Neural cell (in vitro differentiated cells): ENCODE measurements at regions not wholly inside any gene's neighbourhood (a gene's known extent, or its start where the extent isn't known, plus 50 kb on each side); places are given as distances from the start of the nearest gene placed in this dataset.

Experiments used
- H2AFZ ChIP-seq: fragments of 200-600, 300-800 bp; sonication (generic), shearing (Covaris generic); 2 replicates; pipeline ENCODE4 v1.6.0; 2014; ENCODE audit warnings: low read depth, mild to moderate bottlenecking, antibody characterized with exemption, low read length, moderate library complexity
- H3F3A ChIP-seq: fragments of 200-600 bp; shearing (Covaris generic); 2 replicates; pipeline ENCODE4 v1.6.1; 2016; ENCODE audit warnings: mild to moderate bottlenecking, moderate library complexity, mixed read lengths, antibody characterized with exemption, low read length; ENCODE audit not compliant: insufficient read depth, poor library complexity, severe bottlenecking
- H3K27ac ChIP-seq: fragments of 200-600, 300-800 bp; sonication (generic), shearing (Covaris generic); 2 replicates; pipeline ENCODE4 v1.5.1; 2014; ENCODE audit warnings: mild to moderate bottlenecking, low read length, moderate library complexity
- H3K27me3 ChIP-seq: fragments of 300-800, 200-600 bp; sonication (generic), shearing (Covaris generic); 2 replicates; pipeline ENCODE4 v1.6.0; 2014; ENCODE audit warnings: mild to moderate bottlenecking, low read depth, low read length, moderate library complexity; ENCODE audit not compliant: insufficient read depth
- H3K36me3 ChIP-seq: fragments of 300-800, 200-600 bp; sonication (generic), shearing (Covaris generic); 2 replicates; pipeline ENCODE4 v1.5.1; 2014; ENCODE audit warnings: mild to moderate bottlenecking, antibody characterized with exemption, low read length, moderate library complexity; ENCODE audit not compliant: insufficient read depth
- H3K4me2 ChIP-seq: fragments of 300-800, 200-600 bp; sonication (generic), shearing (Covaris generic); 2 replicates; pipeline ENCODE4 v1.6.0; 2014; ENCODE audit warnings: mild to moderate bottlenecking, low read length
- H3K4me3 ChIP-seq: fragments of 300-800, 200-600 bp; sonication (generic), shearing (Covaris generic); 2 replicates; pipeline ENCODE4 v1.5.1; 2014; ENCODE audit warnings: mild to moderate bottlenecking, low read length, moderate library complexity
- H3K79me2 ChIP-seq: fragments of 200-600 bp; shearing (Covaris generic); replicated peaks from 2 replicates; pipeline ENCODE4 v1.6.0; 2014; ENCODE audit warnings: mild to moderate bottlenecking, low read length, moderate library complexity; ENCODE audit not compliant: insufficient read depth
- H3K9ac ChIP-seq: fragments of 300-800, 200-600 bp; sonication (generic), shearing (Covaris generic); 2 replicates; pipeline ENCODE4 v1.6.1; 2016; ENCODE audit warnings: mild to moderate bottlenecking, low read length, mixed read lengths
- H3K9me2 ChIP-seq: fragments of 200-600 bp; shearing (Covaris generic); 2 replicates; pipeline ENCODE4 v1.6.1; 2016; ENCODE audit warnings: mild to moderate bottlenecking, low read length, mixed read lengths; ENCODE audit not compliant: insufficient read depth
- H3K9me3 ChIP-seq: fragments of 200-600, 300-800 bp; sonication (generic), shearing (Covaris generic); 2 replicates; pipeline ENCODE4 v1.6.1; 2016; ENCODE audit warnings: mild to moderate bottlenecking, mixed run types, low read length, moderate library complexity, mixed read lengths
- H4K20me1 ChIP-seq: fragments of 200-600 bp; shearing (Covaris generic); 2 replicates; pipeline ENCODE4 v1.6.1; 2016; ENCODE audit warnings: mild to moderate bottlenecking, mixed run types; ENCODE audit not compliant: insufficient read depth
- CTCF ChIP-seq: fragments of 450-650 bp; IDR thresholded peaks from 2 replicates; pipeline ENCODE4 v1.5.1; 2014; ENCODE audit warnings: antibody characterized with exemption, mild to moderate bottlenecking, moderate library complexity; ENCODE audit not compliant: poor library complexity, severe bottlenecking
- EP300 ChIP-seq: fragments of 450-650 bp; conservative IDR thresholded peaks from 2 replicates; pipeline ENCODE4 v1.6.1; 2014; ENCODE audit warnings: antibody characterized with exemption, mild to moderate bottlenecking, moderate library complexity; ENCODE audit not compliant: poor library complexity, severe bottlenecking
- EZH2 ChIP-seq: fragments of 200-600, 300-800 bp; shearing (Covaris generic), sonication (generic); IDR thresholded peaks from 2 replicates; pipeline ENCODE4 v1.6.1; 2014; ENCODE audit warnings: antibody characterized with exemption, low read length, borderline replicate concordance, mild to moderate bottlenecking; ENCODE audit not compliant: insufficient read depth, poor library complexity, severe bottlenecking
- MXI1 ChIP-seq: fragments of 450-650 bp; conservative IDR thresholded peaks from 2 replicates; pipeline ENCODE4 v1.6.1; 2014; ENCODE audit warnings: antibody characterized with exemption, mild to moderate bottlenecking; ENCODE audit not compliant: poor library complexity, severe bottlenecking
- POLR2AphosphoS5 ChIP-seq: IDR thresholded peaks from 2 replicates; pipeline ENCODE4 v1.6.1; 2012
- RAD21 ChIP-seq: fragments of 450-650 bp; conservative IDR thresholded peaks from 2 replicates; pipeline ENCODE4 v1.6.1; 2014; ENCODE audit warnings: antibody characterized with exemption, mild to moderate bottlenecking, moderate library complexity
- SMC3 ChIP-seq: fragments of 450-650 bp; conservative IDR thresholded peaks from 2 replicates; pipeline ENCODE4 v1.6.1; 2014; ENCODE audit warnings: antibody characterized with exemption, mild to moderate bottlenecking, moderate library complexity; ENCODE audit not compliant: poor library complexity
- TAF1 ChIP-seq: IDR thresholded peaks from 2 replicates; pipeline ENCODE4 v1.6.1; 2012; ENCODE audit warnings: low read depth
- TF ChIP-seq, protein P1 (sequence below): IDR thresholded peaks from 2 replicates; pipeline ENCODE4 v1.6.1; 2012; ENCODE audit warnings: borderline replicate concordance

DNA sequence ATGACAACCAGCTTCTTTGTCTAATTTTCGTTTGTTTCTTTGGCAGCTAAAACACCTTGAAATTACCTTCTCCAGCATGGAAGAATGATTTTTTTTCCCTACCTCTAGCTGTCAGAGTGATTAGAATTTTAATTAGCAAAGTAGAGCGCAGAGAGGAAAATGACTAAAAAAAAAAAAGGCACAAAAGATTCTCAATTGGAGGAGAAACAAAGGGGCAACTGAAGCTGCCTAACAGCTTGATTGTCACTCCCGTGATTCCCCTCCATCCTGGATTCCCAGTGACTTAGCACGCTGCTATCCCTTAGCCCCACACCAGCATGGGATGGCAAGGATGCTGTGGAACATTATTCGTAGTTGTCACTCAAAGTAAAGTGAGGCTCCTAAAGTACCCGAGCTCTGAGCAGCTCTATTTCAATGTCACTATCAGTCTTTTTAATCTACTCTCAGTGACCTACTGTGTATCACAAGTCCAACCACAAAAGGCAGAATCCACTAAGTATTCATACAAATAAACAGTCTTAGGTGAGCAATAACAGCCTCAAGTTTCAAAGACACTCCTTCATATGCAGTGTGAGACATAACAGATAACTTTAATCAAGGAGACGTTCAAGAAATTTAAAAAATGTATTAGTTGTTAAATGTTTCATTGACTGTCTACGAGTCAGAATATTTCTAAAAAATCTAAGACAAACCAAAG, 710.0 kb upstream of the GRAMD2B start:
- Histone ChIP-seq H3K4me3 (no peak overlapping the region), H3K9me2 (no peaks in the 10 kb centered on the region), H3K4me2 (no peak overlapping the region), H2AFZ (peak overlapping the region; percentile 24), H3F3A (peaks cover 4% of the 10 kb centered on the region), H3K79me2 (no peaks in the 10 kb centered on the region), H3K27me3 (no peaks in the 10 kb centered on the region), H4K20me1 (no peaks in the 10 kb centered on the region), H3K9ac (no peak overlapping the region), H3K9me3 (no peaks in the 10 kb centered on the region), H3K27ac (peak overlapping the region; percentile 55), H3K36me3 (no peaks in the 10 kb centered on the region)
- no peak for TF ChIP-seq SMC3
- no peak for TF ChIP-seq MXI1
- TF ChIP-seq, protein P1, sequence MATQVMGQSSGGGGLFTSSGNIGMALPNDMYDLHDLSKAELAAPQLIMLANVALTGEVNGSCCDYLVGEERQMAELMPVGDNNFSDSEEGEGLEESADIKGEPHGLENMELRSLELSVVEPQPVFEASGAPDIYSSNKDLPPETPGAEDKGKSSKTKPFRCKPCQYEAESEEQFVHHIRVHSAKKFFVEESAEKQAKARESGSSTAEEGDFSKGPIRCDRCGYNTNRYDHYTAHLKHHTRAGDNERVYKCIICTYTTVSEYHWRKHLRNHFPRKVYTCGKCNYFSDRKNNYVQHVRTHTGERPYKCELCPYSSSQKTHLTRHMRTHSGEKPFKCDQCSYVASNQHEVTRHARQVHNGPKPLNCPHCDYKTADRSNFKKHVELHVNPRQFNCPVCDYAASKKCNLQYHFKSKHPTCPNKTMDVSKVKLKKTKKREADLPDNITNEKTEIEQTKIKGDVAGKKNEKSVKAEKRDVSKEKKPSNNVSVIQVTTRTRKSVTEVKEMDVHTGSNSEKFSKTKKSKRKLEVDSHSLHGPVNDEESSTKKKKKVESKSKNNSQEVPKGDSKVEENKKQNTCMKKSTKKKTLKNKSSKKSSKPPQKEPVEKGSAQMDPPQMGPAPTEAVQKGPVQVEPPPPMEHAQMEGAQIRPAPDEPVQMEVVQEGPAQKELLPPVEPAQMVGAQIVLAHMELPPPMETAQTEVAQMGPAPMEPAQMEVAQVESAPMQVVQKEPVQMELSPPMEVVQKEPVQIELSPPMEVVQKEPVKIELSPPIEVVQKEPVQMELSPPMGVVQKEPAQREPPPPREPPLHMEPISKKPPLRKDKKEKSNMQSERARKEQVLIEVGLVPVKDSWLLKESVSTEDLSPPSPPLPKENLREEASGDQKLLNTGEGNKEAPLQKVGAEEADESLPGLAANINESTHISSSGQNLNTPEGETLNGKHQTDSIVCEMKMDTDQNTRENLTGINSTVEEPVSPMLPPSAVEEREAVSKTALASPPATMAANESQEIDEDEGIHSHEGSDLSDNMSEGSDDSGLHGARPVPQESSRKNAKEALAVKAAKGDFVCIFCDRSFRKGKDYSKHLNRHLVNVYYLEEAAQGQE = no peak
- TF ChIP-seq POLR2AphosphoS5 = no peak
- TF ChIP-seq RAD21 = no peak
- no peak for TF ChIP-seq TAF1
- TF ChIP-seq CTCF = no peak
- TF ChIP-seq EP300 = no peak

DNA sequence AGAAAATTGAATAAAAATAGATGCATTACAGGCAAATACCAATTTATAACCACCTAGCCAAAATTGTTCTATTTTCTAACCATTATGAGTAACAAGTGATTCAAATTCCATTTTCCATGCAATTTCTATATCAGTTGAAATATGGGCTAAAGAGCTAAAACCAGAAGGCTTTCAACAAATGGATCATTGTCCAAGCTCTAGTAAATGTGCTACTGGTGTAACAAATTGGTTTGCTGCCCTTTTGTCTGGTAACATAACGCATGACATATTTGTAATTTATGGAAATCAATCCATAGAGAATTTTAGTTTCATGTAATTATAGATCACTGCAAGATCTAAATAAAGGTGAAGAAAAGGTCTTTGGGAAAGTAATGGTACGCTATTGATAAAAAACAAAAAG, 708.0 kb upstream of the GRAMD2B start:
- Histone ChIP-seq H3K9me3 (no peaks in the 10 kb centered on the region), H4K20me1 (no peaks in the 10 kb centered on the region), H3K9me2 (no peaks in the 10 kb centered on the region), H2AFZ (no peak overlapping the region), H3K4me2 (no peak overlapping the region), H3F3A (peaks cover 9% of the 10 kb centered on the region), H3K9ac (no peak overlapping the region), H3K36me3 (no peaks in the 10 kb centered on the region), H3K4me3 (no peak overlapping the region), H3K27ac (no peak overlapping the region), H3K79me2 (no peaks in the 10 kb centered on the region), H3K27me3 (no peaks in the 10 kb centered on the region)
- TF ChIP-seq EP300 = no peak
- no peak for TF ChIP-seq MXI1

GRCh38 chr5:125717209-125717608, 706.0 kb upstream of the GRAMD2B start:
- no peak overlapping the region for H3K27ac ChIP-seq
- H3K4me3 ChIP-seq = no peak overlapping the region
- H4K20me1 ChIP-seq = no peaks in the 10 kb centered on the region
- H3F3A ChIP-seq = peaks cover 15% of the 10 kb centered on the region
- no peaks in the 10 kb centered on the region for H3K27me3 ChIP-seq
- no peak overlapping the region for H3K9ac ChIP-seq
- H3K36me3 ChIP-seq = no peaks in the 10 kb centered on the region
- H3K9me3 ChIP-seq = no peaks in the 10 kb centered on the region
- H3K4me2 ChIP-seq = no peak overlapping the region
- H3K79me2 ChIP-seq = no peaks in the 10 kb centered on the region
- no peaks in the 10 kb centered on the region for H3K9me2 ChIP-seq
- no peak for TF ChIP-seq EZH2
- no peak for TF ChIP-seq EP300
- no peak for TF ChIP-seq MXI1
- no peak for TF ChIP-seq RAD21
- TF ChIP-seq, protein P1 = no peak
- no peak overlapping the region for H2AFZ ChIP-seq
